Upper lobe of left lung (tissue), 4 donors: ENCODE measurements at regions not wholly inside any gene's neighbourhood (a gene's known extent, or its start where the extent isn't known, plus 50 kb on each side); places are given as distances from the start of the nearest gene placed in this dataset.

Experiments
- EP300 ChIP-seq, 4 donors: sonication (generic); formaldehyde crosslinking; IDR thresholded peaks; one replicate each; pipeline ENCODE4 v1.5.1; 2017; ENCODE audit warnings: antibody characterized with exemption in 4 of 4, control low read depth in 2 of 4
- POLR2A ChIP-seq, 4 donors: fragments of 450-650 bp; IDR thresholded peaks; one replicate each; pipeline ENCODE4 v1.5.1; 2016 to 2017; ENCODE audit warnings: antibody characterized with exemption in 4 of 4, mild to moderate bottlenecking in 2 of 4
- TF ChIP-seq, protein P1 (sequence below), 6 experiments: fragments of 450-650 bp in 4 of 6; fragments of 200-600 bp in 2 of 6; sonication (generic) in 2 of 6; IDR thresholded peaks; one replicate each; pipeline ENCODE4 v1.5.1; 2016 to 2019; ENCODE audit warnings: antibody characterized with exemption in 6 of 6

DNA sequence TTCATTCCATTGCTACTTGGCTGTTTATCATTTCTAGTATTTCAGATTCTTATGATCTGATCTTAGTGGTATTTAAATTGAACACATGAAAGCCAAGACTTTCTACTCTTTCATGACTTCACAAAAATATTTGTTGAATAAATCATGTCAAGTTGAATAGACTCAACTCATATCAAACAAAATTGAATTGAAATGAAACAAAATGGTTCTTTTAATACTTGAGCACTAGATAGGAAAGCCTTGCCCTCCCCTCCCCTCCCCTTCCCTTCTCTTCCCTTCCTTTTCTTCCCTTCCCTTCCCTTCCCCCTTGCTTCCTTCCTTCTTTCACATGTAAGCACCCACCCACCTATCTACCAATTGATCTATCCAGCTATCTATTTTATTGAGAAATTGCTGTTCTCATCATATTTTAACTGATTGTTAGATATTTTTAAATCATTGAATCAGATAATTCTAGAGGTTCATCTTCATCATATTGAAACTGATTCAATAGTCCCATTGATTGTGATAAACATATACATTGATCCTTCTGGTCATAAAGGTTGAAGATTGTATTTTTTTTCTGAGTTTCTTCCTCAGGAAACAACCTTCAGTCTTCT is 2015.9 kb downstream of the LRRC4C start:
- TF ChIP-seq, protein P1, sequence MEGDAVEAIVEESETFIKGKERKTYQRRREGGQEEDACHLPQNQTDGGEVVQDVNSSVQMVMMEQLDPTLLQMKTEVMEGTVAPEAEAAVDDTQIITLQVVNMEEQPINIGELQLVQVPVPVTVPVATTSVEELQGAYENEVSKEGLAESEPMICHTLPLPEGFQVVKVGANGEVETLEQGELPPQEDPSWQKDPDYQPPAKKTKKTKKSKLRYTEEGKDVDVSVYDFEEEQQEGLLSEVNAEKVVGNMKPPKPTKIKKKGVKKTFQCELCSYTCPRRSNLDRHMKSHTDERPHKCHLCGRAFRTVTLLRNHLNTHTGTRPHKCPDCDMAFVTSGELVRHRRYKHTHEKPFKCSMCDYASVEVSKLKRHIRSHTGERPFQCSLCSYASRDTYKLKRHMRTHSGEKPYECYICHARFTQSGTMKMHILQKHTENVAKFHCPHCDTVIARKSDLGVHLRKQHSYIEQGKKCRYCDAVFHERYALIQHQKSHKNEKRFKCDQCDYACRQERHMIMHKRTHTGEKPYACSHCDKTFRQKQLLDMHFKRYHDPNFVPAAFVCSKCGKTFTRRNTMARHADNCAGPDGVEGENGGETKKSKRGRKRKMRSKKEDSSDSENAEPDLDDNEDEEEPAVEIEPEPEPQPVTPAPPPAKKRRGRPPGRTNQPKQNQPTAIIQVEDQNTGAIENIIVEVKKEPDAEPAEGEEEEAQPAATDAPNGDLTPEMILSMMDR (IDR thresholded peaks at IDR 0.05) = no peak
- TF ChIP-seq EP300 (IDR thresholded peaks at IDR 0.05) = no peak
- TF ChIP-seq POLR2A (IDR thresholded peaks at IDR 0.05) = no peak
